Activated T-cell treated with anti-CD3 and anti-CD28 coated beads, Interleukin-2, amount 50 U/mL, for 1 hour (primary cell): ENCODE measurements at regions not wholly inside any gene's neighbourhood (a gene's known extent, or its start where the extent isn't known, plus 50 kb on each side); places are given as distances from the start of the nearest gene placed in this dataset.

Experiments
- DNase-seq: peaks from one replicate; pipeline ENCODE4 v3.0.0-alpha.2; 2020

GRCh38 chr10:71159892-71160291, 52.5 kb upstream of the UNC5B start:
- no peak for DNase-seq

- no peak for DNase-seq
Measured at GRCh38 chr10:71161425-71161824, 50.9 kb upstream of the UNC5B start.
